ENCODE measurements at regions not wholly inside any gene's neighbourhood (a gene's known extent, or its start where the extent isn't known, plus 50 kb on each side); places are given as distances from the start of the nearest gene placed in this dataset.
"Not testable (repeated sequence)": the region's sequence is repeated elsewhere in the genome, so short reads cannot be mapped to it uniquely, and the experiment has no call there.

DNA sequence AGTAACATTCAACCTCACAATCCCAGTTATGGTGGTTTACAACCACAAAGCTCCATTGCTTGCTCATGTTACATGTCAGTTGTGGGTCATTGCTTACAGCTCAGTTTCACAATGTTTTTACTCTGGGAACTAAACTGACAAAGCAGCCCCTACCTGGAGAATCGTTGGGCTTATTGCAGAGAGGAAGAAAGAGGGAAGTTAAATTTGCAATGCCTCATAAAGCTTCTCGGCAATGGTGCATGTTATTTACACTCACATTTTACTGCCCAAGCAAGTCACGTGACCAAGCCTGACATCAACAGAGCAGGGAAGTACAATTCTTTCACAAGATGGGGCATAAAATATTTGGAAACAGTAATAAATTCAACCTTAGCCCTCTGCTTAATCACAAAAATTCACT lies 441.6 kb downstream of the TDRD3 start:
- Mint-ChIP-seq H3K9me3 (peaks cover 14 to 23% of the 10 kb centered on the region in 2 donors), H3K27ac (no peak overlapping the region), H3K27me3 (ENCODE audit: low read depth in 2 of 2) (no peaks in the 10 kb centered on the region), H3K4me1 (no peaks in the 10 kb centered on the region), H3K36me3 (no peaks in the 10 kb centered on the region), H3K4me3 (no peak overlapping the region)
- Histone ChIP-seq H3K4me3 (ENCODE audit: low read length) (no peak overlapping the region), H3K36me3 (ENCODE audit: control insufficient read depth, insufficient read depth, low read length) (no peaks in the 10 kb centered on the region), H3K9me3 (ENCODE audit: control insufficient read depth, insufficient read depth, low read length) (peaks cover 4% of the 10 kb centered on the region), H3K27me3 (ENCODE audit: control insufficient read depth, insufficient read depth, low read length) (no peaks in the 10 kb centered on the region), H3K27ac (ENCODE audit: low read length) (no peak overlapping the region), H3K4me1 (ENCODE audit: control insufficient read depth, insufficient read depth, low read length) (no peaks in the 10 kb centered on the region)
- ATAC-seq = no peak
- no peak for DNase-seq
- WGBS (ENCODE audit: insufficient coverage) = 33% methylated on average over 3 of the region's 3 CpGs
- TF ChIP-seq, protein P1, sequence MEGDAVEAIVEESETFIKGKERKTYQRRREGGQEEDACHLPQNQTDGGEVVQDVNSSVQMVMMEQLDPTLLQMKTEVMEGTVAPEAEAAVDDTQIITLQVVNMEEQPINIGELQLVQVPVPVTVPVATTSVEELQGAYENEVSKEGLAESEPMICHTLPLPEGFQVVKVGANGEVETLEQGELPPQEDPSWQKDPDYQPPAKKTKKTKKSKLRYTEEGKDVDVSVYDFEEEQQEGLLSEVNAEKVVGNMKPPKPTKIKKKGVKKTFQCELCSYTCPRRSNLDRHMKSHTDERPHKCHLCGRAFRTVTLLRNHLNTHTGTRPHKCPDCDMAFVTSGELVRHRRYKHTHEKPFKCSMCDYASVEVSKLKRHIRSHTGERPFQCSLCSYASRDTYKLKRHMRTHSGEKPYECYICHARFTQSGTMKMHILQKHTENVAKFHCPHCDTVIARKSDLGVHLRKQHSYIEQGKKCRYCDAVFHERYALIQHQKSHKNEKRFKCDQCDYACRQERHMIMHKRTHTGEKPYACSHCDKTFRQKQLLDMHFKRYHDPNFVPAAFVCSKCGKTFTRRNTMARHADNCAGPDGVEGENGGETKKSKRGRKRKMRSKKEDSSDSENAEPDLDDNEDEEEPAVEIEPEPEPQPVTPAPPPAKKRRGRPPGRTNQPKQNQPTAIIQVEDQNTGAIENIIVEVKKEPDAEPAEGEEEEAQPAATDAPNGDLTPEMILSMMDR (IDR thresholded peaks at IDR 0.05) = no peak
- intact Hi-C loops (cut with micrococcal nuclease) = no loop called here

DNA sequence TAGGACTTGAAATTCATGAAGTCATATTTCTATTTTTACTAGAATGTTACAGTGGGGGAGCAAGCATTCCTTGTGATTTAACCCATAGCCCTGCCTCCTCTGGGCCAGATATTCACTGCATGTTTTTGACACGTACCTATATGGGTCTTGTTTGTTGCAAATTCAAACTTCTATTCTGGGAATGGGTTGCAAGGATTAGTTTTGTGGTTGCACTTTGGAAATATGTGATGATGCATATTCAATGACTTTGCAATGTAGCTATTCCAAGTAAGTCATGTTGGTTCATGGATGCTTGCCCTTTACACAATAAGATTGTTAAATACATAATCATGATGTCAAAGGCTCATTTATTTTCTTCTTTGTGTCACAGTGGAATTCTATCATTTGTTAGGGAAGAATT lies 440.8 kb downstream of the TDRD3 start:
- no peak overlapping the region for H3K27ac ChIP-seq (ENCODE audit: low read length)
- WGBS (ENCODE audit: insufficient coverage) = 67% methylated on average over 1 of the region's 1 CpG

DNA sequence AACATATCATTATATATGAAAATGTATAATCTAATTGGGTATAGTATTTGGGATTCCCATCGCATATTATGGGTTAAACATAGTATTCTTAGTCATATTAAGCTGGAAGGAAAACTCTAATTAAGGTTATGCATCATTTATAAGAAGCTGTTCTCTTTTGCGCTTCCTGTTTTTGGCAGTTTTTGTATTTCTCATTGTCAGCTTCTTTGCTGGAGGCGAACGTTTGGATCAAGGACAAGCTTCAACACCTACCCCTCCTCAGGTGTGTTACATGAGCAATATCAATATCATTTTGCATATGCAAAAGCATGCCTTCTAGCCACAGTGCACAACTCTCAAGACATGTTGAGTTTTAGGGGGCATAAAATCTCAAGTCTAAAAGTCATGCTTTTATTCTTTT lies 439.8 kb downstream of the TDRD3 start:
- WGBS (ENCODE audit: insufficient coverage) = 80% methylated on average over 3 of the region's 4 CpGs
- Mint-ChIP-seq H3K27ac (no peak overlapping the region), H3K9me3 (peaks cover 9 to 14% of the 10 kb centered on the region in 2 donors), H3K4me3 (no peak overlapping the region), H3K27me3 (ENCODE audit: low read depth in 2 of 2) (no peaks in the 10 kb centered on the region), H3K36me3 (no peaks in the 10 kb centered on the region), H3K4me1 (no peaks in the 10 kb centered on the region)
- Histone ChIP-seq H3K4me3 (ENCODE audit: low read length) (no peak overlapping the region), H3K27me3 (ENCODE audit: control insufficient read depth, insufficient read depth, low read length) (no peaks in the 10 kb centered on the region), H3K27ac (ENCODE audit: low read length) (no peak overlapping the region), H3K9me3 (ENCODE audit: control insufficient read depth, insufficient read depth, low read length) (peaks cover 14% of the 10 kb centered on the region), H3K36me3 (ENCODE audit: control insufficient read depth, insufficient read depth, low read length) (no peaks in the 10 kb centered on the region), H3K4me1 (ENCODE audit: control insufficient read depth, insufficient read depth, low read length) (no peaks in the 10 kb centered on the region)
- no peak for DNase-seq
- TF ChIP-seq, protein P1 (IDR thresholded peaks at IDR 0.05) = no peak
- ATAC-seq = no peak
- intact Hi-C loops (cut with micrococcal nuclease) = no loop called here

More for the DNA sequence above, 440.8 kb downstream of the TDRD3 start:
- no peaks in the 10 kb centered on the region for H3K27me3 ChIP-seq (ENCODE audit: control insufficient read depth, insufficient read depth, low read length)
- H3K4me1 ChIP-seq (ENCODE audit: control insufficient read depth, insufficient read depth, low read length) = no peaks in the 10 kb centered on the region
- H3K4me1 Mint-ChIP-seq = no peaks in the 10 kb centered on the region
- H3K9me3 ChIP-seq (ENCODE audit: control insufficient read depth, insufficient read depth, low read length) = peaks cover 12% of the 10 kb centered on the region
- H3K27ac Mint-ChIP-seq = no peak overlapping the region
- no peak for ATAC-seq
- H3K4me3 ChIP-seq (ENCODE audit: low read length) = no peak overlapping the region
- no peak for DNase-seq
- H3K4me3 Mint-ChIP-seq = no peak overlapping the region
- H3K36me3 Mint-ChIP-seq = no peaks in the 10 kb centered on the region
- H3K27me3 Mint-ChIP-seq (ENCODE audit: low read depth in 2 of 2) = no peaks in the 10 kb centered on the region
- TF ChIP-seq, protein P1 (IDR thresholded peaks at IDR 0.05) = no peak
- intact Hi-C loops (cut with micrococcal nuclease) = no loop called here
- H3K36me3 ChIP-seq (ENCODE audit: control insufficient read depth, insufficient read depth, low read length) = no peaks in the 10 kb centered on the region
- peaks cover 11 to 15% of the 10 kb centered on the region in 2 donors for H3K9me3 Mint-ChIP-seq

DNA sequence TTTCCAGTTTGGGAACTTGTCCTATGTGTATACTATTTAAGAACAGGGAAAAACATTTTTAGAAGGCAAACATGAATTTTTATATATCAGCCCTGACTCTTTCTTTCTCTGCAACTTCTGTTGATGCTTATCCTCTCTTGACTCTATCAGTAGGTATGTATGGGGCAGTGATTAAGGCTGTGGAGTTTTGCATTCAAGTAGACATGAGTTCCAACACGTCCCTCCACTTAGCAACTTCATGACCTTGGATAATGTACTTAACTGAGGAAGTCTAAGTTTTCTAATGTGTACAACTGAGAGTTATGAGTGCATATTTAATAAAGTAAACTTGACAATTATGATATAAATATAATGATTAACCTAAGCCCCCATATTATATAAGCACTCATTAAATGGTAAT lies 414.6 kb downstream of the TDRD3 start:
- Histone ChIP-seq H3K27me3 (ENCODE audit: control insufficient read depth, insufficient read depth, low read length) (no peaks in the 10 kb centered on the region), H3K4me3 (ENCODE audit: low read length) (no peak overlapping the region), H3K4me1 (ENCODE audit: control insufficient read depth, insufficient read depth, low read length) (no peaks in the 10 kb centered on the region), H3K9me3 (ENCODE audit: control insufficient read depth, insufficient read depth, low read length) (no peaks in the 10 kb centered on the region), H3K27ac (ENCODE audit: low read length) (no peak overlapping the region), H3K36me3 (ENCODE audit: control insufficient read depth, insufficient read depth, low read length) (no peaks in the 10 kb centered on the region)
- no CpG with 5 or more reads among the region's 1 CpG for WGBS (ENCODE audit: insufficient coverage)
- DNase-seq (no peak), ATAC-seq (no peak)
- Mint-ChIP-seq H3K4me3 (no peak overlapping the region), H3K27me3 (ENCODE audit: low read depth in 2 of 2) (no peaks in the 10 kb centered on the region), H3K4me1 (no peaks in the 10 kb centered on the region), H3K27ac (no peak overlapping the region), H3K36me3 (no peaks in the 10 kb centered on the region), H3K9me3 (peaks cover 16 to 17% of the 10 kb centered on the region in 2 donors)
- intact Hi-C loops (cut with micrococcal nuclease) = no loop called here
- TF ChIP-seq, protein P1 (IDR thresholded peaks at IDR 0.05) = no peak

DNA sequence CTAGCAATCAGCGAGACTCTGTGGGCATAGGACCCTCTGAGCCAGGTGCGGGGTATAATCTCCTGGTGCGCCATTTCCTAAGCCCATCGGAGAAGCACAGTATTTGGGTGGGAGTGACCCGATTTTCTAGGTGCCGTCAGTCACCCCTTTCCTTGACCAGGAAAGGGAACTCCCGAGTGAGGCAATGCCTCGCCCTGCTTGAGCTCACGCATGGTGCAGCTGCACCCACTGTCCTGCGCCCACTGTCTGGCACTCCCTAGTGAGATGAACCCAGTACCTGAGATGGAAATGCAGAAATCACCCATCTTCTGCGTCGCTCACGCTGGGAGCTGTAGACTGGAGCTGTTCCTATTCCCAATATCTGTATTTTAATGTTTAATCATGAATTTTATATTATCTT lies 408.6 kb downstream of the TDRD3 start:
- H3K36me3 ChIP-seq (ENCODE audit: control insufficient read depth, insufficient read depth, low read length); DNase-seq; H3K27ac ChIP-seq (ENCODE audit: low read length); H3K4me3 ChIP-seq (ENCODE audit: low read length); intact Hi-C loops (cut with micrococcal nuclease); H3K27me3 Mint-ChIP-seq (ENCODE audit: low read depth in 2 of 2); ATAC-seq; H3K9me3 ChIP-seq (ENCODE audit: control insufficient read depth, insufficient read depth, low read length); H3K4me1 ChIP-seq (ENCODE audit: control insufficient read depth, insufficient read depth, low read length); H3K27ac Mint-ChIP-seq; H3K27me3 ChIP-seq (ENCODE audit: control insufficient read depth, insufficient read depth, low read length); H3K4me1 Mint-ChIP-seq; H3K4me3 Mint-ChIP-seq; H3K36me3 Mint-ChIP-seq: not testable (repeated sequence)
- WGBS (ENCODE audit: insufficient coverage) = 92% methylated on average over 10 of the region's 13 CpGs
- peaks cover 11 to 19% of the 10 kb centered on the region in 2 donors for H3K9me3 Mint-ChIP-seq

Measured in natural killer cell (primary cell).